IMR-90 (cell line): ENCODE measurements at regions not wholly inside any gene's neighbourhood (a gene's known extent, or its start where the extent isn't known, plus 50 kb on each side); places are given as distances from the start of the nearest gene placed in this dataset.

ENCODE experiments used
- ATAC-seq: fragments of 200-7000 bp; cut with Tn5 transposase; 2 replicates; pipeline ENCODE4 v1.9.1; 2020; ENCODE audit warnings: low read depth, mild to moderate bottlenecking, moderate library complexity
- BruUV-seq: library from RNA; stranded (reverse); fragments of 400-500 nt; replicated peaks from 2 replicates; lab custom pipeline; 2021; lab: Mats Ljungman, UMichigan
- CTCF ChIA-PET: fragments of 300-600 bp; formaldehyde crosslinking; extraction: SDS; loops from one replicate; lab custom pipeline; 2021; ENCODE audit warnings: antibody characterized with exemption; lab: Yijun Ruan, JAX
- POLR2A ChIA-PET: fragments of 300-600 bp; sonication (Branson Sonifier 250); formaldehyde crosslinking; loops from one replicate; lab custom pipeline; 2022; ENCODE audit warnings: antibody characterized with exemption; ENCODE audit not compliant: unreplicated experiment; lab: Charles Lee
- DNase-seq: peaks from one replicate; pipeline ENCODE4 v3.0.0; 2013
- H2AFZ ChIP-seq: replicated peaks from 2 replicates; pipeline ENCODE3; 2013; ENCODE audit warnings: low read length, mild to moderate bottlenecking; ENCODE audit not compliant: poor library complexity
- H2AK5ac ChIP-seq: 2 replicates; pipeline ENCODE4 v1.6.1; 2013; ENCODE audit warnings: low read depth, low read length, inconsistent platforms
- H2AK9ac ChIP-seq: replicated peaks from 2 replicates; pipeline ENCODE3; 2013; ENCODE audit warnings: mild to moderate bottlenecking, low read depth, low read length, moderate library complexity; ENCODE audit not compliant: poor library complexity
- H2BK120ac ChIP-seq: 2 replicates; pipeline ENCODE4 v1.6.1; 2013; ENCODE audit warnings: low read depth, low read length, inconsistent platforms
- H2BK15ac ChIP-seq: 3 replicates; pipeline ENCODE4 v1.6.1; 2013; ENCODE audit warnings: low read depth, low read length, inconsistent platforms
- H2BK20ac ChIP-seq: 2 replicates; pipeline ENCODE4 v1.6.1; 2013; ENCODE audit warnings: low read depth, mild to moderate bottlenecking, inconsistent platforms, low read length, moderate library complexity
- H2BK5ac ChIP-seq: 2 replicates; pipeline ENCODE4 v1.6.1; 2013; ENCODE audit warnings: mild to moderate bottlenecking, low read depth, low read length, inconsistent platforms; ENCODE audit not compliant: poor library complexity, severe bottlenecking
- H3K14ac ChIP-seq: replicated peaks from 2 replicates; pipeline ENCODE4 v1.6.1; 2013; ENCODE audit warnings: low read depth, low read length, inconsistent platforms
- H3K18ac ChIP-seq: 2 replicates; pipeline ENCODE4 v1.6.1; 2013; ENCODE audit warnings: low read depth, low read length, control low read depth
- H3K23ac ChIP-seq: 2 replicates; pipeline ENCODE4 v1.6.1; 2013; ENCODE audit warnings: low read depth, low read length, inconsistent platforms
- H3K27ac ChIP-seq: 2 replicates; pipeline ENCODE4 v1.5.1; 2013; ENCODE audit warnings: mild to moderate bottlenecking, control low read depth, low read length; ENCODE audit not compliant: insufficient read depth
- H3K27me3 ChIP-seq: 2 replicates; pipeline ENCODE4 v1.6.1; 2013; ENCODE audit warnings: low read length; ENCODE audit not compliant: control insufficient read depth, insufficient read depth
- H3K36me3 ChIP-seq: 2 replicates; pipeline ENCODE4 v1.6.1; 2013; ENCODE audit warnings: low read length, mixed read lengths; ENCODE audit not compliant: control insufficient read depth, insufficient read depth
- H3K4ac ChIP-seq: 2 replicates; pipeline ENCODE4 v1.6.1; 2013; ENCODE audit warnings: low read depth, low read length, inconsistent platforms
- H3K4me1 ChIP-seq: 2 replicates; pipeline ENCODE4 v1.6.1; 2013; ENCODE audit warnings: low read length, mixed read lengths; ENCODE audit not compliant: control insufficient read depth, insufficient read depth
- H3K4me2 ChIP-seq: 2 replicates; pipeline ENCODE4 v1.6.1; 2013; ENCODE audit warnings: low read depth, mild to moderate bottlenecking, control low read depth, low read length, moderate library complexity
- H3K4me3 ChIP-seq: 2 replicates; pipeline ENCODE4 v1.5.1; 2013; ENCODE audit warnings: low read depth, mild to moderate bottlenecking, control low read depth, low read length, moderate library complexity; ENCODE audit not compliant: insufficient read depth
- H3K56ac ChIP-seq: 2 replicates; pipeline ENCODE4 v1.6.1; 2013; ENCODE audit warnings: low read length, inconsistent platforms; ENCODE audit not compliant: insufficient read depth; ENCODE audit errors: extremely low read depth
- H3K79me1 ChIP-seq, 2 experiments: 2 replicates each; pipeline ENCODE4 v1.6.1; 2013; ENCODE audit warnings: low read length in 2 of 2, inconsistent platforms in 1 of 2, low read depth in 1 of 2
- H3K9ac ChIP-seq: 2 replicates; pipeline ENCODE4 v1.6.1; 2013; ENCODE audit warnings: low read depth, low read length, control low read depth
- H3K9me1 ChIP-seq: 2 replicates; pipeline ENCODE4 v1.6.1; 2013; ENCODE audit warnings: low read length, inconsistent platforms; ENCODE audit not compliant: insufficient read depth
- H3K9me3 ChIP-seq: 2 replicates; pipeline ENCODE4 v1.6.1; 2013; ENCODE audit warnings: low read length; ENCODE audit not compliant: control insufficient read depth, insufficient read depth
- H4K20me1 ChIP-seq: 2 replicates; pipeline ENCODE4 v1.6.1; 2013; ENCODE audit warnings: low read length, inconsistent platforms; ENCODE audit not compliant: insufficient read depth
- H4K5ac ChIP-seq: 2 replicates; pipeline ENCODE4 v1.6.1; 2013; ENCODE audit warnings: mild to moderate bottlenecking, low read depth, low read length, control low read depth
- H4K8ac ChIP-seq, 2 experiments: 2 replicates each; pipeline ENCODE4 v1.6.1; 2013; ENCODE audit warnings: low read depth in 2 of 2, low read length in 2 of 2, control low read depth in 1 of 2, inconsistent platforms in 1 of 2
- H4K91ac ChIP-seq: 2 replicates; pipeline ENCODE4 v1.6.1; 2013; ENCODE audit warnings: low read depth, low read length, inconsistent platforms; ENCODE audit not compliant: insufficient read depth
- BHLHE40 ChIP-seq: fragments of 150-350 bp; IDR thresholded peaks from 2 replicates; pipeline ENCODE4 v1.6.1; 2016; ENCODE audit warnings: mild to moderate bottlenecking, low read depth, low read length
- CEBPB ChIP-seq: IDR thresholded peaks from 2 replicates; pipeline ENCODE4 v1.6.1; 2012; ENCODE audit warnings: low read depth, low read length, improper control_type of control experiment
- MAFK ChIP-seq: IDR thresholded peaks from 2 replicates; pipeline ENCODE4 v1.6.1; 2012; ENCODE audit warnings: low read depth, low read length, improper control_type of control experiment
- MXI1 ChIP-seq: IDR thresholded peaks from 2 replicates; pipeline ENCODE4 v1.6.1; 2012; ENCODE audit warnings: low read depth, mild to moderate bottlenecking, low read length, moderate library complexity, borderline replicate concordance
- RCOR1 ChIP-seq: IDR thresholded peaks from 2 replicates; pipeline ENCODE4 v1.6.1; 2012; ENCODE audit warnings: mild to moderate bottlenecking, low read length, improper control_type of control experiment; ENCODE audit not compliant: insufficient replicate concordance
- SMC3 ChIP-seq: fragments of 150-350 bp; IDR thresholded peaks from 2 replicates; pipeline ENCODE4 v1.6.1; 2016; ENCODE audit warnings: low read depth, mild to moderate bottlenecking, antibody characterized with exemption, low read length, moderate library complexity
- WGBS, 2 experiments: methylation state at CpG; one replicate each; pipeline versions ENCODE4 v1.1.5 to v1.1.7; 2013; ENCODE audit warnings: missing lambda C conversion rate in 2 of 2; ENCODE audit not compliant: insufficient read length in 1 of 2; ENCODE audit errors: extremely low coverage in 2 of 2; 5-methylcytosine and 5-hydroxymethylcytosine counted together
- dilution Hi-C: fragments of 300-500 bp; cut with HindIII; formaldehyde crosslinking; loops from one replicate; pipeline ENCODE4 v1.14.3; 2018; ENCODE audit warnings: low sequenced_read_pairs; ENCODE audit not compliant: unreplicated experiment
- in situ Hi-C: fragments of 300-500 bp; cut with MboI; formaldehyde crosslinking; loops from 3 replicates; pipeline ENCODE4 v1.14.3; 2019; ENCODE audit warnings: low sequenced_read_pairs, inconsistent platforms, mixed read lengths
- intact Hi-C: fragments of 100-400 bp; cut with micrococcal nuclease; formaldehyde crosslinking; loops from 2 replicates; pipeline ENCODE4 v1.10.0; 2022
- TF ChIP-seq, protein P1 (sequence below): fragments of 150-350 bp; IDR thresholded peaks from 2 replicates; pipeline ENCODE4 v1.6.1; 2016; ENCODE audit warnings: low read depth, mild to moderate bottlenecking, low read length, moderate library complexity, borderline replicate concordance

GRCh38 chr3:536417-536813 is 339.9 kb downstream of the CHL1 start:
- BruUV-seq, result no TSS peak
- peak overlapping the region; percentile 24; the same call in 1 of the 2 replicates for H3K27ac ChIP-seq
- no peak overlapping the region for H2BK120ac ChIP-seq
- no peak overlapping the region for H4K91ac ChIP-seq
- in situ Hi-C loops, result no loop called here
- no peak overlapping the region for H2BK5ac ChIP-seq
- TF ChIP-seq MAFK, result no peak
- no peak for TF ChIP-seq BHLHE40
- TF ChIP-seq CEBPB, result no peak
- no peak for TF ChIP-seq SMC3
- TF ChIP-seq, protein P1, sequence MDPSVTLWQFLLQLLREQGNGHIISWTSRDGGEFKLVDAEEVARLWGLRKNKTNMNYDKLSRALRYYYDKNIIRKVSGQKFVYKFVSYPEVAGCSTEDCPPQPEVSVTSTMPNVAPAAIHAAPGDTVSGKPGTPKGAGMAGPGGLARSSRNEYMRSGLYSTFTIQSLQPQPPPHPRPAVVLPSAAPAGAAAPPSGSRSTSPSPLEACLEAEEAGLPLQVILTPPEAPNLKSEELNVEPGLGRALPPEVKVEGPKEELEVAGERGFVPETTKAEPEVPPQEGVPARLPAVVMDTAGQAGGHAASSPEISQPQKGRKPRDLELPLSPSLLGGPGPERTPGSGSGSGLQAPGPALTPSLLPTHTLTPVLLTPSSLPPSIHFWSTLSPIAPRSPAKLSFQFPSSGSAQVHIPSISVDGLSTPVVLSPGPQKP, result no peak
- TF ChIP-seq MXI1, result no peak
- TF ChIP-seq RCOR1, result no peak
- H3K14ac ChIP-seq, result 0 out of 2 replicates have a peak overlapping the region, but pooled peaks have one; percentile 51
- peak; percentile 17; the same call in 1 of the 2 replicates for ATAC-seq
- no peak overlapping the region for H2AK5ac ChIP-seq
- H3K27me3 ChIP-seq, result no peaks in the 10 kb centered on the region
- no peaks in the 10 kb centered on the region for H3K4me1 ChIP-seq
- no peak overlapping the region for H2AK9ac ChIP-seq
- H3K4ac ChIP-seq, result no peak overlapping the region
- no CpG with 5 or more reads among the region's 6 CpGs for WGBS, 2 experiments
- ChIA-PET CTCF (interaction anchor here (0.9 kb wide), 1 partner anchor 141 kb away, joined by 3 read pairs; no protein-coding TSS in a partner anchor), POLR2A (no interaction called here)
- no peaks in the 10 kb centered on the region for H3K9me1 ChIP-seq
- no peak overlapping the region for H3K18ac ChIP-seq
- H3K56ac ChIP-seq, result no peak overlapping the region
- H3K4me3 ChIP-seq, result peak overlapping the region; percentile 62
- peak overlapping the region; percentile 45; the same call in 1 of the 2 replicates for H3K4me2 ChIP-seq
- intact Hi-C loops, result no loop called here
- no peak for DNase-seq
- no peaks in the 10 kb centered on the region for H3K36me3 ChIP-seq
- H2AFZ ChIP-seq, result peak overlapping the region; percentile 61
- no peaks in the 10 kb centered on the region for H4K20me1 ChIP-seq
- 0 out of 2 replicates have a peak, but pooled peaks cover 1% of the 10 kb centered on the region for H3K9me3 ChIP-seq
- H3K9ac ChIP-seq, result peak overlapping the region; percentile 85
- no peaks in the 10 kb centered on the region for H3K79me1 ChIP-seq
- peak overlapping the region; percentile 74 to 84; a peak in 2 of 4 replicates for H4K8ac ChIP-seq
- no peak overlapping the region; the same call in 1 of the 2 replicates for H4K5ac ChIP-seq
- H2BK20ac ChIP-seq, result no peak overlapping the region
- H2BK15ac ChIP-seq, result no peak overlapping the region
- dilution Hi-C loops, result no loop called here
- no peak overlapping the region for H3K23ac ChIP-seq
